ENCODE measurements at regions not wholly inside any gene's neighbourhood (a gene's known extent, or its start where the extent isn't known, plus 50 kb on each side); places are given as distances from the start of the nearest gene placed in this dataset.

DNA sequence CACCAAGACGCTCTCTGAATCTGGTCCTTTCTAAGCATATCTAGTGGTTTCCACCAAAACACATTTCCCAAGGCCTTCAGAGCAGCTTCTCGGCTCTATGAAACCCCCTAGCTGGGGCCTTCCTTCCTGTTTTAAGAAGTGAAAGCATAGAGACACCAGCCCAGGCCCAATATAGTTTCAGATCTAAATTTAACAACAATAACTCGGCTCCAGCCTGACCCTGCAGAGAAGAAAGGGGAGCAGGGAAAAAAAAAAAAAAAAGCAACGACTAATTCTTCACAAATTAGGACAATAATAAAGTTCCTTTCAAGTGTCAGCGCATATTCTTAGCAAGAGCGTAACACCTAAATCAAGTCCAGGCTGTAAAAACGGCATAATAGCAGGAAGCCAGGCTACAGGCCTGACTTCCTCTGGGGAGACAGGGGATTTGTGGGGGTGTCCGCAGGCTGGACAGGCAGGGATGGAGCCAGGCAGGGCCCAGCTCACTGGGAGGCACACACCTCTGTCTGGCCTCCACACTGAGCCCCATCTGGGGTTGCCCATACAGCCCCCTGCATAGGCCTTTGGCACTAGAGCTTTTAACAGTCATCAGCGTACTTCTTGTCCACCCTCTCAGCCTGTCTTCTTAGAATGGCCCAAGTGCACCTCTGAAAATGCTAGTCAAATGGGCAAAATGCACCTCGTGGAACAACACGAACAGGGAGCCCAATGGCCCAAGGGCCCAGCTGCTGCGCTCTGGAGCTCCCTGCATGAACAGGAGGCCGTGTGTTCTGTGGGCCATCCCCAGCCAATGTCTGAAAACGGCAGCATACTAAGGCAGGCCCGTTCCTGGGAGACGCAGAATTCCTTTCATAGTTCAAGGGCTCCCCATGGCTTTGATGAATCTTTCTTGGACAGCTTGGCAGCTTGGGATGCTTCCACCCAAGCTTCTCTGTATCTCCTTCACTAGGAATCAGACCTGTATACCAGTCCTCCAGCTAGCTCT is 772.9 kb downstream of the MED13L start:
- Mint-ChIP-seq H3K27me3 (ENCODE audit: insufficient read depth) (peaks cover 1% of the 10 kb centered on the region; the same call in 1 of the 2 replicates), H3K27ac (no peak overlapping the region), H3K4me3 (no peak overlapping the region), H3K4me1 (ENCODE audit: low read depth) (no peaks in the 10 kb centered on the region), H3K9me3 (no peaks in the 10 kb centered on the region), H3K36me3 (ENCODE audit: low read depth) (no peaks in the 10 kb centered on the region)
- DNase-seq, result no peak
- TF ChIP-seq, protein P1, sequence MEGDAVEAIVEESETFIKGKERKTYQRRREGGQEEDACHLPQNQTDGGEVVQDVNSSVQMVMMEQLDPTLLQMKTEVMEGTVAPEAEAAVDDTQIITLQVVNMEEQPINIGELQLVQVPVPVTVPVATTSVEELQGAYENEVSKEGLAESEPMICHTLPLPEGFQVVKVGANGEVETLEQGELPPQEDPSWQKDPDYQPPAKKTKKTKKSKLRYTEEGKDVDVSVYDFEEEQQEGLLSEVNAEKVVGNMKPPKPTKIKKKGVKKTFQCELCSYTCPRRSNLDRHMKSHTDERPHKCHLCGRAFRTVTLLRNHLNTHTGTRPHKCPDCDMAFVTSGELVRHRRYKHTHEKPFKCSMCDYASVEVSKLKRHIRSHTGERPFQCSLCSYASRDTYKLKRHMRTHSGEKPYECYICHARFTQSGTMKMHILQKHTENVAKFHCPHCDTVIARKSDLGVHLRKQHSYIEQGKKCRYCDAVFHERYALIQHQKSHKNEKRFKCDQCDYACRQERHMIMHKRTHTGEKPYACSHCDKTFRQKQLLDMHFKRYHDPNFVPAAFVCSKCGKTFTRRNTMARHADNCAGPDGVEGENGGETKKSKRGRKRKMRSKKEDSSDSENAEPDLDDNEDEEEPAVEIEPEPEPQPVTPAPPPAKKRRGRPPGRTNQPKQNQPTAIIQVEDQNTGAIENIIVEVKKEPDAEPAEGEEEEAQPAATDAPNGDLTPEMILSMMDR (IDR thresholded peaks at IDR 0.05), result no peak

DNA sequence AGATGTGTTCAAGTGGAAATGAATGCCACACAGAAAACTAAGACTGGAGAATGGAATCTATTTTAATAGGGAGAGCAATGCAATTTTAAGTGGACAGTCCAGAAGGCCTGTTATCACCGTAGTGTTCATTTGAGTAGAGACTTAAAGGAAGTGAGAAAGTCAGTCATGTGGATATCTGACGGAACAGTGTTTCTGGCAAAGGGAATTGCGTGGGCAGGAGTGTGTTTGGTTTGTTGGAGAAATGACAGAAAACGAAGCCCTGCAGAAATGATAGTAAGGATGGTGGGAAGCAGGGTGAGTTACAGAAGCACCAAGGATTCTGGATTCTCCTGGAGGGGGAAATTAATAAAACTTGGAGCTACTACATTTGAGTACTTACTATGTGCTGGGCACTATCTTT is 776.6 kb downstream of the MED13L start:
- H3K27me3 Mint-ChIP-seq (ENCODE audit: insufficient read depth), result peaks cover 4% of the 10 kb centered on the region; the same call in 1 of the 2 replicates
- no peaks in the 10 kb centered on the region for H3K9me3 Mint-ChIP-seq
- TF ChIP-seq, protein P1 (IDR thresholded peaks at IDR 0.05), result no peak
- H3K4me3 Mint-ChIP-seq, result no peak overlapping the region
- no peaks in the 10 kb centered on the region for H3K4me1 Mint-ChIP-seq (ENCODE audit: low read depth)
- DNase-seq, result no peak
- H3K36me3 Mint-ChIP-seq (ENCODE audit: low read depth), result no peaks in the 10 kb centered on the region
- H3K27ac Mint-ChIP-seq, result no peak overlapping the region

DNA sequence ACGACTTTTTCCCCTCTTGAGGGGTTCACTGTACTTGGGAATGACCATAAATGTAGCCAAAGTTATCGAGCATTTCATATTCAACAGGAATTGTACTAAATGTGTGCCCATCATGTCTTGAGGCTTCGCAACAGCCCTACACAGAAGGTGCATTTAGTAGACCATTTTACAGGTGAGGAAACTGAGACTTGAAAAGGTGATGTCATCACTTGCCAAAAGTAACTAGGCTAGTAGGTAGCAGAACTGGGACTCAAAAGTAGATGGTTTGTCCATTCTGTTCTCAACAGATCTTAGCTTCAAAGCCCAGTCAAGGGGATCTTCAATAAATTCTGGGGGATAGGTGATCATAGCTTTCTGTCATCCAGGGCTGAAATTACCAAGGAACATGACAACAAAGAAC is 782.2 kb downstream of the MED13L start:
- Mint-ChIP-seq H3K4me1 (ENCODE audit: low read depth) (no peaks in the 10 kb centered on the region), H3K36me3 (ENCODE audit: low read depth) (no peaks in the 10 kb centered on the region), H3K4me3 (no peak overlapping the region), H3K9me3 (peaks cover 5% of the 10 kb centered on the region), H3K27me3 (ENCODE audit: insufficient read depth) (peaks cover 4% of the 10 kb centered on the region; the same call in 1 of the 2 replicates), H3K27ac (no peak overlapping the region)
- DNase-seq, result no peak
- TF ChIP-seq, protein P1 (IDR thresholded peaks at IDR 0.05), result no peak

DNA sequence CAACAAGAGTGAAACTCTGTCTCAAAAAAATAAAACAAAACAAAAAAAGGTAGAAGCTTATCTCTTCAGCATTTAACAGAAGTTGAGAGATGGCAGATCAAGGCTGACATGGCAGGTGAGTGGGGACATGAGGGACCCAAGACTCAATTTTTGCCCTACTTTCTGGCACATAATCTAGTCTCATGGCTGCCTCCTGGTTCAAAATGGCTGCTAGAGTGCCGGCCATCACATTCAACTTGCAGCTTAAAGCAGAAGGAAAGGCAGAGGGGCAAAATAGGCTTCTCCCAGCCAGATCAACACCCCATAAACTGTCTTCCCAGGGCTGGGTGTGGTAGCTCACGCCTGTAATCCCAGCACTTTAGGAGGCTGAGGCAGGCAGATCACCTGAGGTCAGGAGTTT is 784.9 kb downstream of the MED13L start:
- H3K27ac Mint-ChIP-seq, result no peak overlapping the region
- no peak for DNase-seq
- no peaks in the 10 kb centered on the region for H3K36me3 Mint-ChIP-seq (ENCODE audit: low read depth)
- no peak overlapping the region for H3K4me3 Mint-ChIP-seq
- H3K9me3 Mint-ChIP-seq, result peaks cover 5% of the 10 kb centered on the region
- H3K27me3 Mint-ChIP-seq (ENCODE audit: insufficient read depth), result peaks cover 2% of the 10 kb centered on the region
- TF ChIP-seq, protein P1 (IDR thresholded peaks at IDR 0.05), result no peak
- no peaks in the 10 kb centered on the region for H3K4me1 Mint-ChIP-seq (ENCODE audit: low read depth)

DNA sequence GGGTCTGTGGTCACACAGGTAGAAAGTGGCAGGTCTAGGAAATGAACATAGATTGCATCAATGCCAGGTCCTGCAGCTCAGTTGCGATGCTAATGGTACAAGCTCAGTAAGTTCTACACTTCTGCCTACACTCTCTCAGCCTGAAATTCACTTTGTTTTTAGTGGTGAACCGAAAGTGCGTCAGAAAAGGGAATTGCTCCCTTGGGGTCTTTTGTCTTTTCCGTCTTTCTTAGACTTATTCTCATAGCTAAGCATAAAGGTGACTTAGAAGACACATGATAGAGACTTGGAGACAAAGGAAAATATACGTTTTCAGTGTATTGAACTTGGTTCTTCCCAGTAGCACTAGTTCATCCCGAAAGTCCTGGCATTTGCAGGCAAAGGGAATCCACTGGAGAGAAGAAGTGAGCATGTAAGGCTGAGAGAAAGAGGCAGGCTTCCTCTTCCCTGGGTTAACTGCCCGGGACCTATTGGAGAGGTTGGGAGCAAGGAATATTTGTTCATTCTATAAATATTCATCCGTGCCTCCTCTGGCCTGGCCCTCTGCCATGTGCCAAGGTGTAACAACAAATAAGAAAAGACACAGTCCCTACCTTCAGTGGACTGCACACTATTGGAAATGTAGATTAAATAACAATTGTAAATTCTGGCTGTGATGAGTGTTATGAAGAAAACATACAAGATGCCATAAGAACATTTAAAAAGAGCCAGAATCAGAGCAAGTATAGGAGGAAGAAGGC is 785.8 kb downstream of the MED13L start:
- no peak for DNase-seq
- H3K9me3 Mint-ChIP-seq, result peaks cover 5% of the 10 kb centered on the region
- peaks cover 2% of the 10 kb centered on the region for H3K27me3 Mint-ChIP-seq (ENCODE audit: insufficient read depth)
- no peak overlapping the region for H3K4me3 Mint-ChIP-seq
- H3K27ac Mint-ChIP-seq, result no peak overlapping the region
- no peaks in the 10 kb centered on the region for H3K4me1 Mint-ChIP-seq (ENCODE audit: low read depth)
- H3K36me3 Mint-ChIP-seq (ENCODE audit: low read depth), result no peaks in the 10 kb centered on the region
- TF ChIP-seq, protein P1 (IDR thresholded peaks at IDR 0.05), result no peak
